K562 (cell line): ENCODE measurements at regions not wholly inside any gene's neighbourhood (a gene's known extent, or its start where the extent isn't known, plus 50 kb on each side); places are given as distances from the start of the nearest gene placed in this dataset.

Source experiments
- ATAC-seq: fragments of 200-7000 bp; cut with Tn5 transposase; 3 replicates; pipeline ENCODE4 v1.9.1; 2020; ENCODE audit warnings: moderate library complexity
- BruUV-seq: library from RNA; stranded (reverse); fragments of 400-500 nt; replicated peaks from 2 replicates; lab custom pipeline; 2021; lab: Mats Ljungman, UMichigan
- CTCF ChIA-PET: fragments of 300-600 bp; formaldehyde crosslinking; extraction: SDS; loops from one replicate; lab custom pipeline; 2021; ENCODE audit warnings: low intra/inter-chr PET ratio; lab: Yijun Ruan, JAX
- POLR2A ChIA-PET: fragments of 300-600, 350-650 bp; sonication (Branson Sonifier 250); formaldehyde crosslinking; extraction: SDS; loops from one replicate; lab custom pipeline; 2021; ENCODE audit warnings: antibody characterized with exemption, inconsistent platforms; lab: Yijun Ruan, JAX
- DNase-seq, 4 experiments: peaks; one replicate each; pipeline versions ENCODE4 v3.0.0 to v3.0.0-alpha.2; 2011 to 2018; ENCODE audit warnings: low spot score in 3 of 4, mixed read lengths in 3 of 4; ENCODE audit errors: extremely low read depth in 1 of 4
- FAIRE-seq: peaks from 2 replicates; lab custom pipeline; 2011; peaks lifted over from hg19 to GRCh38; lab: Jason Lieb, UNC
- H2AFZ ChIP-seq: 2 replicates; pipeline ENCODE4 v1.6.0; 2011; ENCODE audit warnings: low read depth, low read length, control low read depth, inconsistent platforms
- H3K27ac ChIP-seq: fragments of 200-600 bp; 3 replicates; pipeline ENCODE4 v1.8.0; 2011; ENCODE audit warnings: low read depth, mild to moderate bottlenecking, control low read depth, inconsistent platforms, low read length, moderate library complexity, mixed read lengths; ENCODE audit errors: extremely low read depth
- H3K27me3 ChIP-seq, 2 experiments: fragments of 300-600 bp in 1 of 2; 2 replicates in 1 of 2; 3 replicates in 1 of 2; pipeline versions ENCODE4 v1.6.0 to v1.8.0; 2011; ENCODE audit warnings: inconsistent platforms in 2 of 2, low read length in 2 of 2, mild to moderate bottlenecking in 1 of 2, mixed read lengths in 1 of 2, moderate library complexity in 1 of 2; ENCODE audit not compliant: control insufficient read depth in 2 of 2, insufficient read depth in 2 of 2
- H3K36me3 ChIP-seq: fragments of 300-600 bp; 3 replicates; pipeline ENCODE4 v1.8.0; 2011; ENCODE audit warnings: mild to moderate bottlenecking, low read length, inconsistent platforms; ENCODE audit not compliant: control insufficient read depth, insufficient read depth
- H3K4me1 ChIP-seq, 2 experiments: fragments of 200-600 bp in 1 of 2; replicated peaks in 1 of 2; 2 replicates in 1 of 2; 3 replicates in 1 of 2; pipeline versions ENCODE4 v1.5.1 to v1.8.0; 2011; ENCODE audit warnings: inconsistent platforms in 2 of 2, low read length in 2 of 2, mild to moderate bottlenecking in 1 of 2, mixed read lengths in 1 of 2, moderate library complexity in 1 of 2; ENCODE audit not compliant: control insufficient read depth in 2 of 2, insufficient read depth in 2 of 2
- H3K4me2 ChIP-seq: 2 replicates; pipeline ENCODE4 v1.6.1; 2011; ENCODE audit warnings: low read length, control low read depth, inconsistent platforms, mixed read lengths; ENCODE audit not compliant: insufficient read depth
- H3K4me3 ChIP-seq: fragments of 200-600 bp; sonication (generic), shearing (Covaris generic); 2 replicates; pipeline ENCODE4 v1.5.1; 2016; ENCODE audit warnings: control low read depth, inconsistent platforms
- H3K79me2 ChIP-seq: fragments of 200-600 bp; 3 replicates; pipeline ENCODE4 v1.8.0; 2011; ENCODE audit warnings: low read length, inconsistent platforms; ENCODE audit not compliant: control insufficient read depth, insufficient read depth
- H3K9ac ChIP-seq, 2 experiments: 2 replicates each; pipeline versions ENCODE4 v1.6.0 to v1.6.1; 2011; ENCODE audit warnings: low read depth in 2 of 2, low read length in 2 of 2, control low read depth in 1 of 2, inconsistent platforms in 1 of 2, mild to moderate bottlenecking in 1 of 2, mixed read lengths in 1 of 2; ENCODE audit not compliant: insufficient read depth in 1 of 2
- H3K9me1 ChIP-seq: one replicate; pipeline ENCODE4 v1.6.0; 2011; ENCODE audit warnings: inconsistent platforms, mild to moderate bottlenecking, low read length, moderate library complexity; ENCODE audit not compliant: control insufficient read depth, insufficient read depth
- H3K9me3 ChIP-seq: replicated peaks from 2 replicates; pipeline ENCODE4 v1.5.1; 2011; ENCODE audit warnings: low read depth, low read length, inconsistent platforms; ENCODE audit not compliant: control insufficient read depth, insufficient read depth
- H4K20me1 ChIP-seq: replicated peaks from 2 replicates; pipeline ENCODE4 v1.6.1; 2011; ENCODE audit warnings: low read length, inconsistent platforms, mixed read lengths; ENCODE audit not compliant: control insufficient read depth, insufficient read depth
- ATF7 ChIP-seq: fragments of 450-650 bp; IDR thresholded peaks from 2 replicates; pipeline ENCODE4 v1.7.1; 2014; ENCODE audit warnings: mild to moderate bottlenecking, moderate library complexity
- ELF2 ChIP-seq: fragments of 250-450 bp; sonication (Bioruptor Pico); IDR thresholded peaks from 2 replicates; pipeline ENCODE4 v1.5.0; 2021; ENCODE audit warnings: mild to moderate bottlenecking
- EZH2 ChIP-seq: IDR thresholded peaks from 2 replicates; pipeline ENCODE4 v1.6.1; 2012; ENCODE audit warnings: low read depth, mild to moderate bottlenecking, inconsistent platforms, low read length, borderline replicate concordance
- PKNOX1 ChIP-seq: fragments of 450-650 bp; IDR thresholded peaks from 2 replicates; pipeline ENCODE4 v1.6.1; 2016
- RBM14 ChIP-seq: fragments of 200-400 bp; formaldehyde crosslinking; IDR thresholded peaks from 2 replicates; pipeline ENCODE4 v1.6.1; 2018; ENCODE audit warnings: low read depth, mild to moderate bottlenecking, low read length, moderate library complexity, borderline replicate concordance; ENCODE audit not compliant: insufficient read depth
- RREB1 ChIP-seq: fragments of 250-450 bp; sonication (Bioruptor Pico); IDR thresholded peaks from 2 replicates; pipeline ENCODE4 v1.4.0; 2020
- SIN3A ChIP-seq, 2 experiments: fragments of 150-350 bp in 1 of 2; IDR thresholded peaks; 2 replicates each; pipeline ENCODE4 v1.6.1; 2011 to 2016; ENCODE audit warnings: borderline replicate concordance in 2 of 2, low read depth in 2 of 2, low read length in 2 of 2, mild to moderate bottlenecking in 2 of 2, moderate library complexity in 2 of 2; ENCODE audit not compliant: control insufficient read depth in 1 of 2
- SNRNP70 ChIP-seq: fragments of 200-400 bp; formaldehyde crosslinking; optimal IDR thresholded peaks from 2 replicates; pipeline ENCODE3; 2017; ENCODE audit warnings: low read depth, low read length
- TAF1 ChIP-seq: IDR thresholded peaks from 2 replicates; pipeline ENCODE4 v1.6.1; 2011; ENCODE audit warnings: mild to moderate bottlenecking, low read length, moderate library complexity; ENCODE audit not compliant: insufficient read depth, control insufficient read depth, severe bottlenecking; ENCODE audit errors: extremely low read depth
- TAF9B ChIP-seq: fragments of 450-650 bp; IDR thresholded peaks from 2 replicates; pipeline ENCODE4 v1.6.1; 2018; ENCODE audit warnings: mild to moderate bottlenecking; ENCODE audit not compliant: partially characterized antibody
- ZNF277 ChIP-seq: fragments of 250-450 bp; sonication (Bioruptor Pico); IDR thresholded peaks from 2 replicates; pipeline ENCODE4 v1.8.0; 2022; ENCODE audit warnings: inconsistent platforms, mild to moderate bottlenecking, moderate library complexity, borderline replicate concordance
- WGBS: fragments of 100-300 bp; shearing (Covaris generic); methylation state at CpG from one replicate; pipeline ENCODE4 v1.1.6; 2016; ENCODE audit warnings: low coverage, mixed read lengths; ENCODE audit not compliant: insufficient coverage; ENCODE audit errors: missing lambda C conversion rate; 5-methylcytosine and 5-hydroxymethylcytosine counted together
- in situ Hi-C: fragments of 300-500 bp; cut with MboI; formaldehyde crosslinking; loops from 4 replicates; pipeline ENCODE4 v1.15.0; 2018; ENCODE audit warnings: inconsistent platforms, mixed read lengths
- intact Hi-C: fragments of 100-400 bp; cut with micrococcal nuclease; formaldehyde crosslinking; loops from 2 replicates; pipeline ENCODE4 v1.14.2; 2022

GRCh38 chr16:19936441-19936840 lies 51.8 kb upstream of the GPRC5B start (continued):
- TF ChIP-seq TAF9B (no peak), PKNOX1 (no peak), RREB1 (CRISPR knock-in tag) (no peak)
- TF ChIP-seq, all 486 proteins: peak for 0

DNA sequence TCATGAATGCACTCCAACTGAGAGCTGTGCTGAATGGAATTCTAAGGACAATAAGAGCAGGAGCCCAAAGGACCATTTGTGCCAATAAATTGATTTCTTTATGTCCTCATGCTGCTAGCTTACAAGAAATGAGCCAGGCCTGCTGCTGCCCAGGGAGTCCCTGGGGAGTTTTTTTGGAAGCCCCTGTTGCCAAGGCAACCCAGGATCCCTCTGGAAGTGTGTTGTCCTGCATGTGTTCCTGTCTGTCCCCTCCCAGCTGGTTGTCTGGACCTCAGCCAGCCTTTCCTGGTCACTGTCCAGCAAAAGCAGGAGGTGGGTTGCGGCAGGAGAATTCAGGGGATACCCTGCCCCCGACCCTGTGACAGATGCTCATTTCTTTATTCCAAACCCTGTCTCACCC lies 51.0 kb upstream of the GPRC5B start:
- DNase-seq, result no peak
- ATAC-seq, result no peak
- Histone ChIP-seq H3K4me2 (no peak overlapping the region), H3K9me1 (no peaks in the 10 kb centered on the region), H3K79me2 (no peaks in the 10 kb centered on the region), H3K4me1 (no peaks in the 10 kb centered on the region), H3K9me3 (no peaks in the 10 kb centered on the region), H3K27me3 (peaks cover 0 to 4% of the 10 kb centered on the region in 2 experiments; a peak in 1 of 5 replicates), H3K36me3 (no peaks in the 10 kb centered on the region), H4K20me1 (no peaks in the 10 kb centered on the region; the same call in 1 of the 2 replicates), H2AFZ (no peak overlapping the region), H3K4me3 (no peak overlapping the region), H3K27ac (no peak overlapping the region), H3K9ac (no peak overlapping the region)
- no TSS peak for BruUV-seq
- 0% methylated on average over 2 of the region's 2 CpGs for WGBS
- ChIA-PET CTCF (no interaction called here), POLR2A (no interaction called here)
- in situ Hi-C loops (no loop called here), intact Hi-C loops (no loop called here)
- no peak for FAIRE-seq
- TF ChIP-seq RBM14 (no peak), SNRNP70 (no peak), EZH2 (no peak), ELF2 (CRISPR knock-in tag) (no peak), TAF1 (no peak), SIN3A (IDR thresholded peaks at IDR 0.05; ENCODE audit: borderline replicate concordance in 2 of 2, control insufficient read depth in 1 of 2, low read depth in 2 of 2, low read length in 2 of 2) (no peak), ZNF277 (CRISPR knock-in tag) (no peak), ATF7 (no peak)
